CD4-positive, alpha-beta T cell treated with Interleukin-4 for 1 hour (primary cell): ENCODE measurements at regions not wholly inside any gene's neighbourhood (a gene's known extent, or its start where the extent isn't known, plus 50 kb on each side); places are given as distances from the start of the nearest gene placed in this dataset.

Source experiments
- DNase-seq, 2 donors: peaks; one replicate each; pipeline ENCODE4 v3.0.0-alpha.2; 2020 to 2022

- DNase-seq: no peak
Measured at GRCh38 chr6:125499535-125499934, 197.8 kb upstream of the HDDC2 start.

- DNase-seq: no peak
Measured at GRCh38 chr6:125503181-125503580, 201.4 kb upstream of the HDDC2 start.

- no peak for DNase-seq
Measured at GRCh38 chr6:125507987-125508655, 206.4 kb upstream of the HDDC2 start.

GRCh38 chr6:125508793-125509192 is 207.0 kb upstream of the HDDC2 start:
- DNase-seq: no peak

- no peak for DNase-seq
Measured at GRCh38 chr6:125509477-125509876, 207.7 kb upstream of the HDDC2 start.

GRCh38 chr6:125510405-125510804 is 208.6 kb upstream of the HDDC2 start:
- no peak for DNase-seq

- DNase-seq: no peak
Measured at GRCh38 chr6:125511809-125512396, 210.1 kb upstream of the HDDC2 start.

- peak in 1 of 2 donors; percentile 4 for DNase-seq
Measured at GRCh38 chr6:125512621-125513020, 210.9 kb upstream of the HDDC2 start.

GRCh38 chr6:125513978-125514377 is 212.2 kb upstream of the HDDC2 start:
- DNase-seq: no peak

- DNase-seq: no peak
Measured at GRCh38 chr6:125516644-125517043, 214.9 kb upstream of the HDDC2 start.

- DNase-seq: no peak
Measured at GRCh38 chr6:125519367-125519766, 217.6 kb upstream of the HDDC2 start.

- no peak for DNase-seq
Measured at GRCh38 chr6:125524356-125524755, 222.6 kb upstream of the HDDC2 start.

- no peak for DNase-seq
Measured at GRCh38 chr6:125526007-125526720, 223.3 kb upstream of the HEY2 start.

- no peak for DNase-seq
Measured at GRCh38 chr6:125528621-125529041, 220.8 kb upstream of the HEY2 start.

- DNase-seq: no peak
Measured at GRCh38 chr6:125529061-125529460, 220.4 kb upstream of the HEY2 start.

- no peak for DNase-seq
Measured at GRCh38 chr6:125533710-125534397, 215.6 kb upstream of the HEY2 start.

GRCh38 chr6:125534430-125535263 is 214.8 kb upstream of the HEY2 start:
- DNase-seq: no peak

- no peak for DNase-seq
Measured at GRCh38 chr6:125537090-125537489, 212.3 kb upstream of the HEY2 start.

GRCh38 chr6:125539892-125540291 is 209.5 kb upstream of the HEY2 start:
- no peak for DNase-seq

GRCh38 chr6:125544819-125545218 is 204.6 kb upstream of the HEY2 start:
- no peak for DNase-seq

GRCh38 chr6:125546841-125547251 is 202.6 kb upstream of the HEY2 start:
- no peak for DNase-seq

GRCh38 chr6:125547381-125547780 is 202.1 kb upstream of the HEY2 start:
- DNase-seq: no peak
